Mesendoderm (in vitro differentiated cells): ENCODE measurements at regions not wholly inside any gene's neighbourhood (a gene's known extent, or its start where the extent isn't known, plus 50 kb on each side); places are given as distances from the start of the nearest gene placed in this dataset.

ENCODE experiments used
- DNase-seq: peaks from one replicate; pipeline ENCODE4 v3.0.0; 2013
- H2AK5ac ChIP-seq: 2 replicates; pipeline ENCODE4 v1.6.1; 2013; ENCODE audit warnings: low read length, inconsistent platforms
- H2BK120ac ChIP-seq: 2 replicates; pipeline ENCODE4 v1.6.1; 2013; ENCODE audit warnings: low read depth, mild to moderate bottlenecking, low read length, moderate library complexity, mixed read lengths
- H2BK15ac ChIP-seq: replicated peaks from 2 replicates; pipeline ENCODE4 v1.6.1; 2013; ENCODE audit warnings: low read depth, mild to moderate bottlenecking, moderate library complexity
- H2BK5ac ChIP-seq: 2 replicates; pipeline ENCODE4 v1.6.1; 2013; ENCODE audit warnings: low read length, inconsistent platforms
- H3K18ac ChIP-seq: 2 replicates; pipeline ENCODE4 v1.6.1; 2013; ENCODE audit warnings: mild to moderate bottlenecking, low read length, mixed read lengths
- H3K23ac ChIP-seq: one replicate; pipeline ENCODE4 v1.6.1; 2013; ENCODE audit warnings: low read length
- H3K27ac ChIP-seq: 2 replicates; pipeline ENCODE4 v1.5.1; 2013; ENCODE audit warnings: low read depth, mild to moderate bottlenecking, inconsistent platforms, low read length, moderate library complexity
- H3K27me3 ChIP-seq: 2 replicates; pipeline ENCODE4 v1.6.1; 2013; ENCODE audit warnings: low read length, control low read depth, mild to moderate bottlenecking, inconsistent platforms; ENCODE audit not compliant: insufficient read depth, poor library complexity
- H3K36me3 ChIP-seq: 2 replicates; pipeline ENCODE4 v1.6.1; 2013; ENCODE audit warnings: low read length, inconsistent platforms; ENCODE audit not compliant: control insufficient read depth, insufficient read depth
- H3K4ac ChIP-seq: one replicate; pipeline ENCODE4 v1.6.1; 2013; ENCODE audit warnings: low read depth, mild to moderate bottlenecking, low read length, moderate library complexity
- H3K4me1 ChIP-seq: 2 replicates; pipeline ENCODE4 v1.6.1; 2013; ENCODE audit warnings: low read depth, low read length, inconsistent platforms; ENCODE audit not compliant: control insufficient read depth
- H3K4me2 ChIP-seq: 2 replicates; pipeline ENCODE4 v1.6.1; 2013; ENCODE audit warnings: low read length
- H3K4me3 ChIP-seq: 2 replicates; pipeline ENCODE4 v1.5.1; 2013; ENCODE audit warnings: mild to moderate bottlenecking, low read length
- H3K56ac ChIP-seq: one replicate; pipeline ENCODE4 v1.6.1; 2013; ENCODE audit warnings: low read length
- H3K79me1 ChIP-seq: 2 replicates; pipeline ENCODE4 v1.6.1; 2013; ENCODE audit warnings: low read length, inconsistent platforms
- H3K79me2 ChIP-seq: 2 replicates; pipeline ENCODE4 v1.6.1; 2013; ENCODE audit warnings: mild to moderate bottlenecking, low read length; ENCODE audit not compliant: control insufficient read depth, insufficient read depth
- H3K9ac ChIP-seq: 2 replicates; pipeline ENCODE4 v1.6.1; 2013; ENCODE audit warnings: low read length, inconsistent platforms
- H4K5ac ChIP-seq: one replicate; pipeline ENCODE4 v1.6.1; 2013; ENCODE audit warnings: low read length
- H4K8ac ChIP-seq: one replicate; pipeline ENCODE4 v1.6.1; 2013; ENCODE audit warnings: low read depth, mild to moderate bottlenecking, control low read depth, low read length, moderate library complexity
- WGBS: extraction: QIAGEN DNeasy Blood & Tissue Kit; methylation state at CpG from one replicate; pipeline ENCODE4 v1.1.7; 2013; ENCODE audit warnings: low lambda C conversion rate, missing lambda C conversion rate; ENCODE audit not compliant: insufficient coverage; ENCODE audit errors: extremely low coverage; 5-methylcytosine and 5-hydroxymethylcytosine counted together

DNA sequence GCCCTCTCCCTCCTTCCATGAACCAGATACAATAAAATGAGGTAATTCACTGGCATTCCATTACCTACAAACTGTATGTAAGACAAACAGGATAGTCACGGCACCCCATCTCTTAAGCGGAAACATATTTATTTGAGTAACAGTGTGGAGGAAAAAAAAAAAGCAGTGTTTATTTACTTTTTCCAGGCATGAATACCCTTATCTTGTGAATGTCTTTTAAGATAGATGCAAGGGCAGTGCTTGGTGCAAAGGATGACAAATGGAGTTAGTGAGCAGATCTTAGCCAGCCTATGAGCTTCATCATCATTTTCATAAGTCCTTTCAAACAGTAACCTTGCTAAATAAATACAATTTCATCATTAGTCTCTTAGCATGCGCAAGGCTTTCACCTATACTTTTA is 1661.8 kb upstream of the SPRY2 start:
- no CpG with 5 or more reads among the region's 3 CpGs for WGBS

DNA sequence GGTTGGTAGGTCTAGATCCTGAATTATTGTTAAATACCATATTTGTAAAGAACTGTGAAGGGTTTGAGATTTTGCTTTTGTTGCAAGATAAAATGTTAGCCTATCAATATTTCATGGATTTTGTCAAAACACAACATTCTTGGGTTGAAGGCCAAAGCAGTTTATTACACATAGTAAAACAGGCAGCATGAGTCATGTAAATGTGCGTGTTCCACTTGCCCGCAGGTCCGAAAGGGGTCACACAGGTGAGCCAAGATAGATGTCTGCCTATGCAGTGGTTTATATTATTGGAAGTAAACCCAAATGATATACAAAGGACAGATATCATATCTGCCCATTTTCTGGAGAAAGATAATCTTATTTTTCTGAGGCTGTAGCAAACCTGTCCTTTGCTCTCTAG is 1654.4 kb upstream of the SPRY2 start:
- H3K27ac ChIP-seq, result no peak overlapping the region
- no peak overlapping the region for H3K4me2 ChIP-seq
- no peaks in the 10 kb centered on the region for H3K79me1 ChIP-seq
- H3K9ac ChIP-seq, result no peak overlapping the region
- DNase-seq, result no peak
- no peak overlapping the region for H3K4ac ChIP-seq
- H3K79me2 ChIP-seq, result no peaks in the 10 kb centered on the region
- H3K4me1 ChIP-seq, result no peaks in the 10 kb centered on the region
- peak overlapping the region; percentile 61 for H2AK5ac ChIP-seq
- H3K23ac ChIP-seq, result no peak overlapping the region
- H3K18ac ChIP-seq, result no peak overlapping the region
- H2BK5ac ChIP-seq, result no peak overlapping the region
- H4K8ac ChIP-seq, result no peak overlapping the region
- no CpG with 5 or more reads among the region's 3 CpGs for WGBS
- no peak overlapping the region for H4K5ac ChIP-seq
- H3K4me3 ChIP-seq, result no peak overlapping the region
- no peak overlapping the region for H2BK120ac ChIP-seq
- H3K56ac ChIP-seq, result no peak overlapping the region
- no peak overlapping the region for H2BK15ac ChIP-seq
- no peaks in the 10 kb centered on the region for H3K27me3 ChIP-seq
- H3K36me3 ChIP-seq, result no peaks in the 10 kb centered on the region

More for the DNA sequence above, 1661.8 kb upstream of the SPRY2 start:
- Histone ChIP-seq H3K23ac (no peak overlapping the region), H3K4me2 (no peak overlapping the region), H3K27me3 (no peaks in the 10 kb centered on the region), H4K5ac (no peak overlapping the region), H3K4me3 (no peak overlapping the region), H2BK120ac (no peak overlapping the region), H3K4me1 (no peaks in the 10 kb centered on the region), H2BK5ac (no peak overlapping the region), H3K36me3 (no peaks in the 10 kb centered on the region), H2AK5ac (no peak overlapping the region), H3K18ac (no peak overlapping the region), H2BK15ac (no peak overlapping the region), H3K9ac (no peak overlapping the region), H3K4ac (no peak overlapping the region), H4K8ac (no peak overlapping the region), H3K79me1 (no peaks in the 10 kb centered on the region), H3K56ac (no peak overlapping the region), H3K79me2 (no peaks in the 10 kb centered on the region), H3K27ac (no peak overlapping the region)
- DNase-seq, result no peak

DNA sequence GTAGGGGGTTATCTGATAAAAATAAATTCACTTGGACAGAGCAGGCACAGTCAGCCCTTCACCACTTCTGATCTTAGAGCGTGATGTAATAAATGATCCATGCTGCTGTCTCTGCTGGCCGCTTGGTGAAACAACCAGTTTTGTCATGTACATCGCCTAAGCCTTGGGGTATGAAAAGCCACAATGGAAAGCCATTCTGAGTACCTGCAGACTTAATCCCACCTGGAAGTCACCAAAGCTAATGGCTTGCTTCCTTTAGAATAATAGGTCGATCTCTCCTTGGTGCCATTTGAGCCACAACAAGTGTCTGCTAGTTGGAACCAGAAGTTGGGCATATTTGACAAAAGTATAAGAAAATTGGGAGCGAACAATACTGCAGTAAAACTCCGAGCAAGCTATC is 1649.7 kb upstream of the SPRY2 start:
- Histone ChIP-seq H3K9ac (no peak overlapping the region), H3K4me1 (peaks cover 3% of the 10 kb centered on the region), H3K4ac (peak overlapping the region; percentile 73), H3K56ac (no peak overlapping the region), H3K4me3 (no peak overlapping the region), H4K8ac (no peak overlapping the region), H3K27me3 (no peaks in the 10 kb centered on the region), H2BK5ac (no peak overlapping the region), H3K79me1 (no peaks in the 10 kb centered on the region), H2AK5ac (no peak overlapping the region), H3K4me2 (no peak overlapping the region), H2BK120ac (no peak overlapping the region), H3K79me2 (no peaks in the 10 kb centered on the region), H3K23ac (no peak overlapping the region), H3K18ac (peak overlapping the region; percentile 33), H3K36me3 (no peaks in the 10 kb centered on the region), H4K5ac (no peak overlapping the region), H2BK15ac (peak overlapping the region; percentile 47), H3K27ac (no peak overlapping the region)
- peak; percentile 45 for DNase-seq
- no CpG with 5 or more reads among the region's 6 CpGs for WGBS

- Histone ChIP-seq H3K27ac (peak overlapping the region; percentile 81), H3K56ac (peak overlapping the region; percentile 53), H3K23ac (no peak overlapping the region), H3K4me1 (peaks cover 3% of the 10 kb centered on the region), H2AK5ac (no peak overlapping the region), H3K4me2 (no peak overlapping the region), H3K27me3 (no peaks in the 10 kb centered on the region), H2BK15ac (no peak overlapping the region), H3K79me2 (no peaks in the 10 kb centered on the region), H3K18ac (peak overlapping the region; percentile 92), H3K4ac (no peak overlapping the region), H2BK5ac (peak overlapping the region; percentile 90), H4K8ac (no peak overlapping the region), H3K9ac (no peak overlapping the region), H4K5ac (no peak overlapping the region), H3K4me3 (no peak overlapping the region), H2BK120ac (peak overlapping the region; percentile 85), H3K36me3 (no peaks in the 10 kb centered on the region), H3K79me1 (no peaks in the 10 kb centered on the region)
- DNase-seq, result no peak
- WGBS, result no CpG with 5 or more reads among the region's 3 CpGs
These were observed 1647.6 kb upstream of the SPRY2 start for GRCh38 chr13:81988567-81988966.

DNA sequence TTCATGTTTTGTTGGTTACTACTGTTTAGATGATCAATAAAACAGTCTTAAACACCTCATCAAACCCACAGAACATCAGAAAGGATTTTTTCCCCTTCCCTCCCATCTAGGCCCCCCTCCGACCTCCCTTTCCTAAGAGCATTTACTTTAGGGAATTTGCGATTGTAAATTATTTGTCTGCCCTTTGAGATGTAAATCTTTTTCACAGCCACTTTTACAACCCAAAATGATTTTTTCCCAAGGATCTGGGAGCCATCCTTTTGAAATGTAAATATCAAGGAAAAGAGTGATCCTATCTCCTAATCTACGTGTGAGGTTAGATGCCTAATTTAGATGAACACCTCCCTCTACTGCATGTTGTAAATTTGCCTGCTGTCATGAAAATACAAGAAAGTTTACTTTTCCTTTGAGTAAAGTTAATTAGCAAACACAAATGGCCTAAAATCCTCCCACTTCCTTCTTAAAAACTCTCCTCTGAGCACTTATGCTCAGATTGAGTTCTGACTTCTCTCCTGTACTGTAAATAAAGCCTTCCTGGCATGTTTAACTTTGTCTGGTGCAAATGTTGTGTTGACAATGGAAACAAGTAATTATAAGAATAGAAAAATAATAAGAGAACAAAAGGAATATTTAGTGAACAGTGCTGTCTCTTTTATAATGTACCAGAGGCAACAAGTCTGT is 1646.9 kb upstream of the SPRY2 start:
- no peak overlapping the region for H3K9ac ChIP-seq
- DNase-seq, result peak; percentile 91
- peak overlapping the region; percentile 73 for H3K56ac ChIP-seq
- H3K18ac ChIP-seq, result no peak overlapping the region
- no peak overlapping the region for H4K5ac ChIP-seq
- H3K4me3 ChIP-seq, result no peak overlapping the region
- no CpG with 5 or more reads among the region's 3 CpGs for WGBS
- no peak overlapping the region for H2AK5ac ChIP-seq
- H3K4me1 ChIP-seq, result peaks cover 3% of the 10 kb centered on the region
- H3K79me2 ChIP-seq, result no peaks in the 10 kb centered on the region
- no peaks in the 10 kb centered on the region for H3K79me1 ChIP-seq
- no peak overlapping the region for H3K4me2 ChIP-seq
- H3K4ac ChIP-seq, result no peak overlapping the region
- H3K27me3 ChIP-seq, result no peaks in the 10 kb centered on the region
- H3K27ac ChIP-seq, result peak overlapping the region; percentile 97
- H4K8ac ChIP-seq, result no peak overlapping the region
- H2BK5ac ChIP-seq, result no peak overlapping the region
- H2BK15ac ChIP-seq, result no peak overlapping the region
- no peak overlapping the region for H3K23ac ChIP-seq
- no peak overlapping the region for H2BK120ac ChIP-seq
- H3K36me3 ChIP-seq, result no peaks in the 10 kb centered on the region

DNA sequence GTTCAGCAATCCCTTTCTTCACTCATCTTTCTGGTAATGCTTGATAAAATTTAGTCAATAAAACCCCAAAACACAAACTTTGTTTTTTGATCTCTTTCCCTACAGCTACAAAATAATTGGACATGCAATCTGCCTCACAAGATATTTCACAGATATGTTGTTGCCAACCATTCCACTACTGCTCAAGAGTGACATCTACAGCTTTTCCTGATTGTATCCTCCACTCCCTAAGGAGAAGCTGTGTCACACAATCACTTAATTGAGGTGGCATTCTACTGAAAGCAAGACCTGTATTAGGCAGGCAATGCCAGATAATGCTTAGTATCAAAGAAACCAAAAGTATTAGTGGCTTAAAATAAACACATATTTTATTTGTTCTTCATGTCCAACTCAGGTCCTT is 1646.2 kb upstream of the SPRY2 start:
- Histone ChIP-seq H4K8ac (no peak overlapping the region), H3K79me1 (no peaks in the 10 kb centered on the region), H3K9ac (peak overlapping the region; percentile 66), H2BK5ac (peak overlapping the region; percentile 92), H3K23ac (no peak overlapping the region), H3K4me2 (no peak overlapping the region), H3K27me3 (no peaks in the 10 kb centered on the region), H3K18ac (peak overlapping the region; percentile 70), H2BK120ac (no peak overlapping the region), H3K4me1 (peaks cover 3% of the 10 kb centered on the region), H3K79me2 (no peaks in the 10 kb centered on the region), H3K4ac (no peak overlapping the region), H3K27ac (peak overlapping the region; percentile 97), H3K56ac (peak overlapping the region; percentile 73), H4K5ac (no peak overlapping the region), H2BK15ac (no peak overlapping the region), H3K36me3 (no peaks in the 10 kb centered on the region), H2AK5ac (no peak overlapping the region), H3K4me3 (no peak overlapping the region)
- peak; percentile 93 for DNase-seq
